ENCODE measurements at regions not wholly inside any gene's neighbourhood (a gene's known extent, or its start where the extent isn't known, plus 50 kb on each side); places are given as distances from the start of the nearest gene placed in this dataset.

GRCh38 chr6:96683819-96684528 lies 121.0 kb downstream of the FHL5 start:
- Mint-ChIP-seq H3K36me3 (ENCODE audit: insufficient read depth) (no peaks in the 10 kb centered on the region), H3K4me3 (no peak overlapping the region), H3K9me3 (no peaks in the 10 kb centered on the region), H3K4me1 (ENCODE audit: low read depth) (no peaks in the 10 kb centered on the region), H3K27me3 (ENCODE audit: low read depth) (peaks cover 5% of the 10 kb centered on the region)
- no peak for ATAC-seq
- DNase-seq: no peak

- Mint-ChIP-seq H3K36me3 (ENCODE audit: insufficient read depth) (no peaks in the 10 kb centered on the region), H3K4me3 (no peak overlapping the region), H3K4me1 (ENCODE audit: low read depth) (no peaks in the 10 kb centered on the region), H3K9me3 (no peaks in the 10 kb centered on the region), H3K27me3 (ENCODE audit: low read depth) (peaks cover 2% of the 10 kb centered on the region)
- ATAC-seq (no peak), DNase-seq (no peak)
These were observed 119.1 kb downstream of the FHL5 start for GRCh38 chr6:96682017-96682416.

GRCh38 chr6:96675597-96675996 lies 112.7 kb downstream of the FHL5 start:
- no peak for DNase-seq
- Mint-ChIP-seq H3K4me3 (no peak overlapping the region), H3K4me1 (ENCODE audit: low read depth) (no peaks in the 10 kb centered on the region), H3K36me3 (ENCODE audit: insufficient read depth) (no peaks in the 10 kb centered on the region), H3K27me3 (ENCODE audit: low read depth) (no peaks in the 10 kb centered on the region), H3K9me3 (no peaks in the 10 kb centered on the region)
- ATAC-seq: no peak
